A549 (cell line): ENCODE measurements at regions not wholly inside any gene's neighbourhood (a gene's known extent, or its start where the extent isn't known, plus 50 kb on each side); places are given as distances from the start of the nearest gene placed in this dataset.

Experiments
- ATAC-seq, 2 experiments: fragments of 200-7000 bp in 1 of 2; fragments of >200 bp in 1 of 2; cut with Nextera tagmentation in 1 of 2; cut with Tn5 transposase in 1 of 2; 3 replicates each; pipeline versions ENCODE4 v1.8.0 to v1.9.1; 2018 to 2020; ENCODE audit warnings: mild to moderate bottlenecking in 1 of 2, moderate library complexity in 1 of 2
- CTCF ChIA-PET: fragments of 300-600 bp; sonication (Branson Sonifier 250); formaldehyde crosslinking; extraction: SDS; loops from one replicate; lab custom pipeline; 2021; ENCODE audit warnings: antibody characterized with exemption, inconsistent platforms; lab: Yijun Ruan, JAX
- POLR2A ChIA-PET: fragments of 350-600 bp; formaldehyde crosslinking; extraction: SDS; loops from one replicate; lab custom pipeline; 2021; ENCODE audit warnings: antibody characterized with exemption, inconsistent platforms; lab: Yijun Ruan, JAX
- DNase-seq, 2 experiments: peaks; one replicate each; pipeline versions ENCODE4 v3.0.0 to v3.0.0-alpha.2; 2011 to 2016; ENCODE audit warnings: low read depth in 1 of 2, low spot score in 1 of 2
- FAIRE-seq: peaks from 2 replicates; lab custom pipeline; 2011; peaks lifted over from hg19 to GRCh38; lab: Jason Lieb, UNC
- H3K27ac ChIP-seq, 2 experiments: fragments of >200 bp; sonication (Bioruptor Twin); formaldehyde crosslinking; 3 replicates each; pipeline ENCODE4 v1.5.1; 2016 to 2017
- H3K4me1 ChIP-seq: fragments of >200 bp; sonication (Bioruptor Twin); formaldehyde crosslinking; 3 replicates; pipeline ENCODE4 v1.6.1; 2016
- H3K4me2 ChIP-seq: fragments of >200 bp; sonication (Bioruptor Twin); formaldehyde crosslinking; 3 replicates; pipeline ENCODE4 v1.6.1; 2016
- H3K4me3 ChIP-seq: fragments of >200 bp; sonication (Bioruptor Twin); formaldehyde crosslinking; 3 replicates; pipeline ENCODE4 v1.5.1; 2016
- H3K9me3 ChIP-seq: fragments of >200 bp; sonication (Bioruptor Twin); formaldehyde crosslinking; 3 replicates; pipeline ENCODE4 v1.6.1; 2016
- CBX2 ChIP-seq: fragments of 200-600 bp; sonication (generic); IDR thresholded peaks from 2 replicates; pipeline ENCODE4 v1.6.1; 2016; ENCODE audit warnings: low read depth, mild to moderate bottlenecking, borderline replicate concordance
- CBX8 ChIP-seq: fragments of 200-600 bp; sonication (generic); IDR thresholded peaks from 2 replicates; pipeline ENCODE4 v1.6.1; 2016
- CHD2 ChIP-seq: fragments of 150-350 bp; IDR thresholded peaks from 2 replicates; pipeline ENCODE4 v1.6.1; 2014; ENCODE audit warnings: low read length; ENCODE audit not compliant: partially characterized antibody
- FOSL2 ChIP-seq, 2 experiments: fragments of 450-650 bp in 1 of 2; fragments of >200 bp in 1 of 2; sonication (Bioruptor Twin) in 1 of 2; formaldehyde crosslinking; IDR thresholded peaks; 2 replicates each; pipeline versions ENCODE4 v1.5.0 to v1.6.1; 2016 to 2020; ENCODE audit warnings: mild to moderate bottlenecking in 1 of 2, moderate library complexity in 1 of 2
- GATA3 ChIP-seq: IDR thresholded peaks from 2 replicates; pipeline ENCODE4 v1.6.1; 2012; ENCODE audit warnings: borderline replicate concordance
- HEYL ChIP-seq: fragments of 250-450 bp; sonication (Bioruptor Pico); IDR thresholded peaks from 2 replicates; pipeline ENCODE4 v1.8.0; 2021; ENCODE audit warnings: mild to moderate bottlenecking, moderate library complexity
- HOXB13 ChIP-seq: fragments of 250-450 bp; sonication (Bioruptor Pico); IDR thresholded peaks from 2 replicates; pipeline ENCODE4 v1.5.0; 2020; ENCODE audit warnings: low read depth, mild to moderate bottlenecking, moderate library complexity
- JUNB ChIP-seq: fragments of >200 bp; sonication (Bioruptor Twin); formaldehyde crosslinking; IDR thresholded peaks from 2 replicates; pipeline ENCODE4 v1.6.1; 2016
- KDM1A ChIP-seq: fragments of 200-600 bp; sonication (generic); IDR thresholded peaks from 2 replicates; pipeline ENCODE4 v1.6.1; 2016; ENCODE audit warnings: low read depth, mild to moderate bottlenecking
- KDM5A ChIP-seq: fragments of 200-600 bp; sonication (generic); IDR thresholded peaks from 2 replicates; pipeline ENCODE4 v1.6.1; 2016; ENCODE audit warnings: antibody characterized with exemption, mild to moderate bottlenecking
- MAZ ChIP-seq: fragments of 150-350 bp; IDR thresholded peaks from 2 replicates; pipeline ENCODE4 v1.6.1; 2014; ENCODE audit warnings: antibody characterized with exemption, low read depth, low read length, borderline replicate concordance
- NR3C1 ChIP-seq: fragments of >200 bp; sonication (Bioruptor Twin); formaldehyde crosslinking; IDR thresholded peaks from 3 replicates; pipeline ENCODE4 v1.6.1; 2017
- POLR2AphosphoS2 ChIP-seq: conservative IDR thresholded peaks from 2 replicates; pipeline ENCODE4 v1.6.1; 2012; ENCODE audit warnings: low read length, improper control_type of control experiment, inconsistent platforms
- RCOR1 ChIP-seq: fragments of 150-350 bp; IDR thresholded peaks from 2 replicates; pipeline ENCODE4 v1.6.1; 2014; ENCODE audit warnings: antibody characterized with exemption, low read length, low read depth
- RNF2 ChIP-seq: fragments of 200-600 bp; sonication (generic); IDR thresholded peaks from 2 replicates; pipeline ENCODE4 v1.6.1; 2016; ENCODE audit warnings: low read depth, mild to moderate bottlenecking, antibody characterized with exemption, moderate library complexity, borderline replicate concordance
- TFCP2L1 ChIP-seq: fragments of 250-450 bp; sonication (Bioruptor Pico); IDR thresholded peaks from 2 replicates; pipeline ENCODE4 v1.5.0; 2021; ENCODE audit warnings: mild to moderate bottlenecking
- ZC3H11A ChIP-seq: fragments of 450-650 bp; IDR thresholded peaks from 2 replicates; pipeline ENCODE4 v1.6.1; 2014; ENCODE audit warnings: antibody characterized with exemption, mild to moderate bottlenecking
- ZFP36 ChIP-seq: fragments of 450-650 bp; IDR thresholded peaks from 2 replicates; pipeline ENCODE4 v1.6.1; 2014; ENCODE audit warnings: borderline replicate concordance; ENCODE audit not compliant: partially characterized antibody
- ZSCAN20 ChIP-seq: fragments of 250-450 bp; sonication (Bioruptor Pico); IDR thresholded peaks from 2 replicates; pipeline ENCODE4 v1.8.0; 2022; ENCODE audit warnings: mild to moderate bottlenecking, moderate library complexity
- WGBS: methylation state at CpG from one replicate; pipeline ENCODE4 v1.1.6; 2017; ENCODE audit errors: missing lambda C conversion rate; 5-methylcytosine and 5-hydroxymethylcytosine counted together
- TF ChIP-seq, protein P1 (sequence below): IDR thresholded peaks from 2 replicates; pipeline ENCODE4 v1.6.1; 2012; ENCODE audit warnings: low read depth, borderline replicate concordance
- TF ChIP-seq, protein P2 (sequence below): fragments of >200 bp; sonication (Bioruptor Twin); formaldehyde crosslinking; IDR thresholded peaks from 3 replicates; pipeline ENCODE4 v1.5.1; 2016
- TF ChIP-seq, protein P3 (sequence below): fragments of 250-450 bp; sonication (Bioruptor Pico); IDR thresholded peaks from 2 replicates; pipeline ENCODE4 v1.5.0; 2021; ENCODE audit warnings: mild to moderate bottlenecking, moderate library complexity, borderline replicate concordance
- TF ChIP-seq, protein P4 (sequence below): fragments of 200-600 bp; sonication (generic); IDR thresholded peaks from 2 replicates; pipeline ENCODE4 v1.6.1; 2016; ENCODE audit warnings: antibody characterized with exemption, mild to moderate bottlenecking, moderate library complexity

DNA sequence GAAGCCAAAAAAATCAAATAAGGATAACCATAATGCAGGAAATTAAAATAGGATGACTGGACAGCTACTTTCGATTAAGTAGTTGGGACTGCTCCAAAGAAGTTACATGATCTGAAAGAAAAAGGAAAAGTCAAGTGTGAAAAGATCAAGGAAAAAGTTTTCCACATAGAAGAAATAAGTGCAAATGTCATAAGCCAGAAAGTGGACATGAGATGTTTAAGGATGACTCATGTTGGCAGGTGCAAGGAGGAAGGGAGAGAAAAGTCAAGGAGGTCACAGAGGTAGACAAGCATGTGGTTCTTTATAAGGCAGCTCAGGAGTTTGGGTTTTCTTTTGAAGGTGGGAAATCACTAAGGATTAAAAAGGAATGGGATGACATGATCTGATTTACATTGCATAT, 89.8 kb upstream of the GPRIN3 start:
- Histone ChIP-seq H3K9me3 (no peaks in the 10 kb centered on the region), H3K27ac (no peak overlapping the region), H3K4me1 (peaks cover 9% of the 10 kb centered on the region; the same call in 1 of the 3 replicates), H3K4me3 (no peak overlapping the region)
- no peak for ATAC-seq
- FAIRE-seq = no peak
- ChIA-PET CTCF (no interaction called here), POLR2A (no interaction called here)
- no peak for DNase-seq
- TF ChIP-seq ZFP36 (no peak), RCOR1 (no peak), MAZ (no peak), ZSCAN20 (CRISPR knock-in tag) (no peak), JUNB (no peak), CBX2 (no peak), TFCP2L1 (CRISPR knock-in tag) (no peak)
- TF ChIP-seq, all 56 proteins: peak for 0
- 3% methylated on average over 1 of the region's 1 CpG for WGBS
- 0 out of 3 replicates have a peak overlapping the region, but pooled peaks have one; percentile 3 for H3K4me2 ChIP-seq

DNA sequence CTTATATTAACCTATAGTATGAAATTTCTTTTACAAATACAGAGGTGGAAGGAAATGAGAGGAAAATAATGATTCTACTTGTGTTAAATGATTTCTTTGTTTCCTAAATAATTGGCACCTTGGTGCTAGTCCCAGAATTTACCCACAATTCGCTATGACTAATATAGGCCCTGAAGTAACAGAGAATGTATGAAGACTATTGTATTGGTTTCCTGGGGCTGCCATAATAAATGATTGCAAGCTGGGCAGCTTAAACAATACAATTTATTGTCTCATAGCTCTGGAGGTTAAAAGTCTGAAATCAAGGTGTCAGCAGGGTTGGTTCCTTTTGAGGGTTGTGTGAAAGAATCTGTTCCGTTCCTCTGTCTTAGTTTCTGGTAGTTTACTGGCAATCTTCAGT, 74.8 kb upstream of the GPRIN3 start:
- ChIA-PET CTCF (no interaction called here), POLR2A (no interaction called here)
- Histone ChIP-seq H3K9me3 (no peaks in the 10 kb centered on the region), H3K4me2 (no peak overlapping the region), H3K27ac (no peak overlapping the region), H3K4me1 (no peaks in the 10 kb centered on the region), H3K4me3 (no peak overlapping the region)
- no peak for ATAC-seq
- TF ChIP-seq CBX8 (no peak), RCOR1 (no peak), RNF2 (no peak), CHD2 (no peak), TFCP2L1 (CRISPR knock-in tag) (no peak), FOSL2 (IDR thresholded peaks at IDR 0.05) (no peak), FOSL2 (CRISPR knock-in tag; IDR thresholded peaks at IDR 0.05) (no peak), NR3C1 (no peak), HEYL (CRISPR knock-in tag) (no peak), ZFP36 (no peak), KDM1A (no peak), KDM5A (no peak), ZC3H11A (no peak), HOXB13 (no peak), POLR2AphosphoS2 (no peak), GATA3 (no peak), MAZ (no peak)
- TF ChIP-seq, protein P1, sequence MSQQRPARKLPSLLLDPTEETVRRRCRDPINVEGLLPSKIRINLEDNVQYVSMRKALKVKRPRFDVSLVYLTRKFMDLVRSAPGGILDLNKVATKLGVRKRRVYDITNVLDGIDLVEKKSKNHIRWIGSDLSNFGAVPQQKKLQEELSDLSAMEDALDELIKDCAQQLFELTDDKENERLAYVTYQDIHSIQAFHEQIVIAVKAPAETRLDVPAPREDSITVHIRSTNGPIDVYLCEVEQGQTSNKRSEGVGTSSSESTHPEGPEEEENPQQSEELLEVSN = no peak
- TF ChIP-seq, protein P2, sequence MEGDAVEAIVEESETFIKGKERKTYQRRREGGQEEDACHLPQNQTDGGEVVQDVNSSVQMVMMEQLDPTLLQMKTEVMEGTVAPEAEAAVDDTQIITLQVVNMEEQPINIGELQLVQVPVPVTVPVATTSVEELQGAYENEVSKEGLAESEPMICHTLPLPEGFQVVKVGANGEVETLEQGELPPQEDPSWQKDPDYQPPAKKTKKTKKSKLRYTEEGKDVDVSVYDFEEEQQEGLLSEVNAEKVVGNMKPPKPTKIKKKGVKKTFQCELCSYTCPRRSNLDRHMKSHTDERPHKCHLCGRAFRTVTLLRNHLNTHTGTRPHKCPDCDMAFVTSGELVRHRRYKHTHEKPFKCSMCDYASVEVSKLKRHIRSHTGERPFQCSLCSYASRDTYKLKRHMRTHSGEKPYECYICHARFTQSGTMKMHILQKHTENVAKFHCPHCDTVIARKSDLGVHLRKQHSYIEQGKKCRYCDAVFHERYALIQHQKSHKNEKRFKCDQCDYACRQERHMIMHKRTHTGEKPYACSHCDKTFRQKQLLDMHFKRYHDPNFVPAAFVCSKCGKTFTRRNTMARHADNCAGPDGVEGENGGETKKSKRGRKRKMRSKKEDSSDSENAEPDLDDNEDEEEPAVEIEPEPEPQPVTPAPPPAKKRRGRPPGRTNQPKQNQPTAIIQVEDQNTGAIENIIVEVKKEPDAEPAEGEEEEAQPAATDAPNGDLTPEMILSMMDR = no peak
- TF ChIP-seq, protein P3, sequence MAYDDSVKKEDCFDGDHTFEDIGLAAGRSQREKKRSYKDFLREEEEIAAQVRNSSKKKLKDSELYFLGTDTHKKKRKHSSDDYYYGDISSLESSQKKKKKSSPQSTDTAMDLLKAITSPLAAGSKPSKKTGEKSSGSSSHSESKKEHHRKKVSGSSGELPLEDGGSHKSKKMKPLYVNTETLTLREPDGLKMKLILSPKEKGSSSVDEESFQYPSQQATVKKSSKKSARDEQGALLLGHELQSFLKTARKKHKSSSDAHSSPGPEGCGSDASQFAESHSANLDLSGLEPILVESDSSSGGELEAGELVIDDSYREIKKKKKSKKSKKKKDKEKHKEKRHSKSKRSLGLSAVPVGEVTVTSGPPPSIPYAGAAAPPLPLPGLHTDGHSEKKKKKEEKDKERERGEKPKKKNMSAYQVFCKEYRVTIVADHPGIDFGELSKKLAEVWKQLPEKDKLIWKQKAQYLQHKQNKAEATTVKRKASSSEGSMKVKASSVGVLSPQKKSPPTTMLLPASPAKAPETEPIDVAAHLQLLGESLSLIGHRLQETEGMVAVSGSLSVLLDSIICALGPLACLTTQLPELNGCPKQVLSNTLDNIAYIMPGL = no peak
- TF ChIP-seq, protein P4, sequence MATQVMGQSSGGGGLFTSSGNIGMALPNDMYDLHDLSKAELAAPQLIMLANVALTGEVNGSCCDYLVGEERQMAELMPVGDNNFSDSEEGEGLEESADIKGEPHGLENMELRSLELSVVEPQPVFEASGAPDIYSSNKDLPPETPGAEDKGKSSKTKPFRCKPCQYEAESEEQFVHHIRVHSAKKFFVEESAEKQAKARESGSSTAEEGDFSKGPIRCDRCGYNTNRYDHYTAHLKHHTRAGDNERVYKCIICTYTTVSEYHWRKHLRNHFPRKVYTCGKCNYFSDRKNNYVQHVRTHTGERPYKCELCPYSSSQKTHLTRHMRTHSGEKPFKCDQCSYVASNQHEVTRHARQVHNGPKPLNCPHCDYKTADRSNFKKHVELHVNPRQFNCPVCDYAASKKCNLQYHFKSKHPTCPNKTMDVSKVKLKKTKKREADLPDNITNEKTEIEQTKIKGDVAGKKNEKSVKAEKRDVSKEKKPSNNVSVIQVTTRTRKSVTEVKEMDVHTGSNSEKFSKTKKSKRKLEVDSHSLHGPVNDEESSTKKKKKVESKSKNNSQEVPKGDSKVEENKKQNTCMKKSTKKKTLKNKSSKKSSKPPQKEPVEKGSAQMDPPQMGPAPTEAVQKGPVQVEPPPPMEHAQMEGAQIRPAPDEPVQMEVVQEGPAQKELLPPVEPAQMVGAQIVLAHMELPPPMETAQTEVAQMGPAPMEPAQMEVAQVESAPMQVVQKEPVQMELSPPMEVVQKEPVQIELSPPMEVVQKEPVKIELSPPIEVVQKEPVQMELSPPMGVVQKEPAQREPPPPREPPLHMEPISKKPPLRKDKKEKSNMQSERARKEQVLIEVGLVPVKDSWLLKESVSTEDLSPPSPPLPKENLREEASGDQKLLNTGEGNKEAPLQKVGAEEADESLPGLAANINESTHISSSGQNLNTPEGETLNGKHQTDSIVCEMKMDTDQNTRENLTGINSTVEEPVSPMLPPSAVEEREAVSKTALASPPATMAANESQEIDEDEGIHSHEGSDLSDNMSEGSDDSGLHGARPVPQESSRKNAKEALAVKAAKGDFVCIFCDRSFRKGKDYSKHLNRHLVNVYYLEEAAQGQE = no peak
- 78% methylated on average over 2 of the region's 2 CpGs for WGBS
- FAIRE-seq = no peak
- no peak for DNase-seq
